SU-DHL-6 (cell line): ENCODE measurements at regions not wholly inside any gene's neighbourhood (a gene's known extent, or its start where the extent isn't known, plus 50 kb on each side); places are given as distances from the start of the nearest gene placed in this dataset.

Experiments
- H2AFZ ChIP-seq: fragments of 200-600 bp; sonication (generic); 2 replicates; pipeline ENCODE4 v1.6.1; 2014; ENCODE audit warnings: low read depth, mild to moderate bottlenecking, moderate library complexity, mixed read lengths, antibody characterized with exemption, low read length; ENCODE audit not compliant: severe bottlenecking
- H3F3A ChIP-seq: fragments of 200-600 bp; shearing (Covaris generic); 2 replicates; pipeline ENCODE4 v1.6.0; 2016; ENCODE audit warnings: antibody characterized with exemption, mild to moderate bottlenecking; ENCODE audit not compliant: insufficient read depth
- H3K27ac ChIP-seq: fragments of 200-600 bp; sonication (generic); 2 replicates; pipeline ENCODE4 v1.5.1; 2016; ENCODE audit warnings: low read depth, mild to moderate bottlenecking, low read length, moderate library complexity, mixed read lengths
- H3K27me3 ChIP-seq: fragments of 200-600 bp; sonication (generic), shearing (Covaris generic); 2 replicates; pipeline ENCODE4 v1.6.0; 2014; ENCODE audit warnings: mild to moderate bottlenecking, low read length
- H3K36me3 ChIP-seq: fragments of 200-600 bp; sonication (generic); 2 replicates; pipeline ENCODE4 v1.6.1; 2014; ENCODE audit warnings: mild to moderate bottlenecking, low read length, mixed read lengths
- H3K4me2 ChIP-seq: fragments of 300-600, 200-600 bp; shearing (Covaris generic), sonication (generic); 2 replicates; pipeline ENCODE4 v1.6.0; 2014; ENCODE audit warnings: low read length, low read depth, mild to moderate bottlenecking; ENCODE audit not compliant: poor library complexity, severe bottlenecking
- H3K4me3 ChIP-seq: fragments of 200-600 bp; sonication (generic); 2 replicates; pipeline ENCODE4 v1.5.1; 2014; ENCODE audit warnings: antibody characterized with exemption, low read length, mild to moderate bottlenecking, mixed read lengths; ENCODE audit not compliant: insufficient read depth, poor library complexity, severe bottlenecking
- H3K79me2 ChIP-seq: fragments of 200-600 bp; sonication (generic); 2 replicates; pipeline ENCODE4 v1.6.1; 2014; ENCODE audit warnings: mild to moderate bottlenecking, low read length, moderate library complexity; ENCODE audit not compliant: insufficient read depth
- H3K9ac ChIP-seq: fragments of 200-600 bp; sonication (generic); 2 replicates; pipeline ENCODE4 v1.7.0; 2014; ENCODE audit warnings: mild to moderate bottlenecking, low read length
- H3K9me2 ChIP-seq: fragments of 200-600 bp; sonication (generic); replicated peaks from 2 replicates; pipeline ENCODE4 v1.6.1; 2014; ENCODE audit warnings: low read length; ENCODE audit not compliant: insufficient read depth
- H3K9me3 ChIP-seq: fragments of 200-600 bp; sonication (generic); 2 replicates; pipeline ENCODE4 v1.6.1; 2014; ENCODE audit warnings: low read length, mixed read lengths; ENCODE audit not compliant: insufficient read depth
- H4K20me1 ChIP-seq: fragments of 200-600 bp; sonication (generic); 2 replicates; pipeline ENCODE4 v1.6.1; 2014; ENCODE audit warnings: low read depth, mild to moderate bottlenecking, antibody characterized with exemption, low read length, moderate library complexity, mixed read lengths
- CTCF ChIP-seq: fragments of 200-600 bp; sonication (generic); IDR thresholded peaks from one replicate; pipeline ENCODE4 v1.5.1; 2017; ENCODE audit warnings: antibody characterized with exemption, mild to moderate bottlenecking, low read length, moderate library complexity; ENCODE audit not compliant: insufficient read depth, poor library complexity, severe bottlenecking
- EZH2phosphoT487 ChIP-seq: fragments of 200-600 bp; sonication (generic), shearing (Covaris generic); conservative IDR thresholded peaks from 2 replicates; pipeline ENCODE4 v1.6.1; 2018; ENCODE audit warnings: mild to moderate bottlenecking, antibody characterized with exemption, low read length, moderate library complexity, mixed read lengths

DNA sequence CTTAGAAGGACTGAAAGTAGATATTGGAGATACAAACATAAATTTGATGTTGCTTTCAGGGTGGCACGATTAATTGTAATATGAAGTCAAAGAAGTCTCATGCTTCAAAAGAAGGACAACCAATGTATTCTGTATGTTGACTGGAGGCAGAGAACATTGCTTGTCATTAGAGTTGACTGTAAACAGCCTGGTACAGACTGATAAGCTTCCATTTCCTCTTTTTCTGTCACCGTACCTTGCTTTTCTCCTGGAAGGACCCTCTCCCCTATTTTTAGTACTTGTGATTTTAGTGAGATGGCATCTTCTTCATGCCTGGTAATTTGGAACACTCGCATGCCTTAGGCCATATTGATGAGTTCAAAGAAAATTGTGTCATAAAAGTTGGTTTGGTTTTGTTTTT is 809.4 kb downstream of the PRELID2 start:
- Histone ChIP-seq H3K9me3 (no peaks in the 10 kb centered on the region), H3K4me3 (no peak overlapping the region), H3K9me2 (no peaks in the 10 kb centered on the region), H3K4me2 (no peak overlapping the region), H3F3A (no peaks in the 10 kb centered on the region), H3K36me3 (no peaks in the 10 kb centered on the region), H3K27ac (no peak overlapping the region), H3K79me2 (no peaks in the 10 kb centered on the region), H3K27me3 (no peaks in the 10 kb centered on the region), H2AFZ (no peak overlapping the region), H4K20me1 (no peaks in the 10 kb centered on the region), H3K9ac (no peak overlapping the region)
- TF ChIP-seq CTCF, result no peak
- no peak for TF ChIP-seq EZH2phosphoT487

GRCh38 chr5:145015146-145015545 is 820.0 kb downstream of the PRELID2 start:
- H3K4me2 ChIP-seq, result no peak overlapping the region
- no peaks in the 10 kb centered on the region for H3K9me2 ChIP-seq
- no peaks in the 10 kb centered on the region for H3K79me2 ChIP-seq
- H3K36me3 ChIP-seq, result no peaks in the 10 kb centered on the region
- no peak overlapping the region for H2AFZ ChIP-seq
- H3F3A ChIP-seq, result no peaks in the 10 kb centered on the region
- no peak for TF ChIP-seq CTCF
- TF ChIP-seq EZH2phosphoT487, result no peak
- no peaks in the 10 kb centered on the region for H4K20me1 ChIP-seq
- H3K9me3 ChIP-seq, result no peaks in the 10 kb centered on the region
- H3K9ac ChIP-seq, result no peak overlapping the region
- H3K4me3 ChIP-seq, result no peak overlapping the region
- no peak overlapping the region for H3K27ac ChIP-seq
- no peaks in the 10 kb centered on the region for H3K27me3 ChIP-seq

DNA sequence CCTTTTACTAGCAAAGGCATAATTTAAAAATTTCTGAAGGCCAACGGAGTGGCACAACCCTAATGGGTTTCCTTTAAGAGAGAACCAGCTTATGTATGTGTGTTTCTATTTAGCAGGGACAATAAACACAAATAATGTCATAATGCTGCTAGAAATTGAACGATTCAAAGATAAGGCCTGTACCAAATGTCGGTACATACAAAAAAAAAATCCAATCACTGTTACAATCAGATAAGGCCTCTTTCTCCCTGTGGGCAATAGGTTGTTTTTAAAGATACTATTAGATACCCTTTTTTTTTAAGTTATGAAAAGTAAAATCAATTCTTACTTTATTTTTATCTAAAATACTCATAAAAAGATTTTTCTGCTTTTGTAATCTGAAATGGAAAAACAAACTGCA is 821.0 kb downstream of the PRELID2 start:
- Histone ChIP-seq H2AFZ (no peak overlapping the region), H3K36me3 (no peaks in the 10 kb centered on the region)

More for the DNA sequence above, 821.0 kb downstream of the PRELID2 start:
- Histone ChIP-seq H3K9me2 (no peaks in the 10 kb centered on the region), H3K9me3 (no peaks in the 10 kb centered on the region), H3K79me2 (no peaks in the 10 kb centered on the region), H3K9ac (no peak overlapping the region), H4K20me1 (no peaks in the 10 kb centered on the region), H3K4me3 (no peak overlapping the region), H3K4me2 (no peak overlapping the region), H3K27ac (no peak overlapping the region), H3K27me3 (no peaks in the 10 kb centered on the region), H3F3A (no peaks in the 10 kb centered on the region)
- TF ChIP-seq CTCF (no peak), EZH2phosphoT487 (no peak)
